H9 (cell line): ENCODE measurements at regions not wholly inside any gene's neighbourhood (a gene's known extent, or its start where the extent isn't known, plus 50 kb on each side); places are given as distances from the start of the nearest gene placed in this dataset.

ENCODE experiments used
- DNase-seq: peaks from one replicate; pipeline ENCODE4 v3.0.0-alpha.2; 2017
- H2AFZ ChIP-seq: one replicate; pipeline ENCODE4 v1.6.1; 2013; ENCODE audit warnings: mild to moderate bottlenecking, low read length, control low read depth, moderate library complexity
- H2AK5ac ChIP-seq: 2 replicates; pipeline ENCODE4 v1.6.1; 2013; ENCODE audit warnings: low read length, control low read depth, mixed read lengths; ENCODE audit not compliant: insufficient read length
- H2BK120ac ChIP-seq: one replicate; pipeline ENCODE4 v1.6.1; 2013; ENCODE audit warnings: low read depth, mild to moderate bottlenecking, low read length, control low read depth, inconsistent platforms; ENCODE audit not compliant: poor library complexity, severe bottlenecking
- H2BK12ac ChIP-seq: 2 replicates; pipeline ENCODE4 v1.6.1; 2013; ENCODE audit warnings: low read length, control low read depth, mixed read lengths, low read depth; ENCODE audit not compliant: insufficient read length
- H2BK15ac ChIP-seq: 2 replicates; pipeline ENCODE4 v1.6.1; 2013; ENCODE audit warnings: low read depth, low read length, control low read depth
- H2BK20ac ChIP-seq: one replicate; pipeline ENCODE4 v1.6.1; 2013; ENCODE audit warnings: low read depth, mild to moderate bottlenecking, low read length, control low read depth, inconsistent platforms; ENCODE audit not compliant: poor library complexity, severe bottlenecking
- H2BK5ac ChIP-seq: 2 replicates; pipeline ENCODE4 v1.6.1; 2013; ENCODE audit warnings: low read length, control low read depth, mixed read lengths; ENCODE audit not compliant: insufficient read length
- H3K14ac ChIP-seq: 2 replicates; pipeline ENCODE4 v1.6.1; 2013; ENCODE audit warnings: low read length, control low read depth; ENCODE audit not compliant: insufficient read depth
- H3K18ac ChIP-seq: 2 replicates; pipeline ENCODE4 v1.6.1; 2013; ENCODE audit warnings: low read depth, mild to moderate bottlenecking, mixed read lengths, low read length, control low read depth; ENCODE audit not compliant: insufficient read length
- H3K23ac ChIP-seq: 2 replicates; pipeline ENCODE4 v1.6.1; 2013; ENCODE audit warnings: low read length, control low read depth, mixed read lengths, low read depth; ENCODE audit not compliant: insufficient read length
- H3K23me2 ChIP-seq: 2 replicates; pipeline ENCODE4 v1.6.1; 2013; ENCODE audit warnings: low read depth, mild to moderate bottlenecking, mixed read lengths, low read length, control low read depth; ENCODE audit not compliant: insufficient read length, poor library complexity, severe bottlenecking
- H3K27ac ChIP-seq: 2 replicates; pipeline ENCODE4 v1.5.1; 2013; ENCODE audit warnings: low read length, control low read depth, mixed read lengths, low read depth; ENCODE audit not compliant: insufficient read length
- H3K27me3 ChIP-seq: 2 replicates; pipeline ENCODE4 v1.6.1; 2013; ENCODE audit warnings: low read length, control low read depth, inconsistent platforms; ENCODE audit not compliant: insufficient read depth
- H3K4ac ChIP-seq: 2 replicates; pipeline ENCODE4 v1.6.1; 2013; ENCODE audit warnings: low read depth, mild to moderate bottlenecking, control low read depth, inconsistent platforms, low read length, moderate library complexity
- H3K4me1 ChIP-seq: 2 replicates; pipeline ENCODE4 v1.6.1; 2013; ENCODE audit warnings: low read length, control low read depth, inconsistent platforms; ENCODE audit not compliant: insufficient read depth
- H3K4me2 ChIP-seq: 2 replicates; pipeline ENCODE4 v1.6.1; 2013; ENCODE audit warnings: low read length, control low read depth, mixed read lengths; ENCODE audit not compliant: insufficient read length, insufficient read depth
- H3K56ac ChIP-seq: 2 replicates; pipeline ENCODE4 v1.6.1; 2013; ENCODE audit warnings: low read depth, mild to moderate bottlenecking, mixed read lengths, low read length, control low read depth; ENCODE audit not compliant: insufficient read length
- H3K79me1 ChIP-seq: 2 replicates; pipeline ENCODE4 v1.6.1; 2013; ENCODE audit warnings: low read depth, mild to moderate bottlenecking, moderate library complexity, low read length, control low read depth, inconsistent platforms; ENCODE audit not compliant: insufficient read depth, poor library complexity, severe bottlenecking
- H3K79me2 ChIP-seq: 2 replicates; pipeline ENCODE4 v1.6.1; 2013; ENCODE audit warnings: low read length, control low read depth, inconsistent platforms; ENCODE audit not compliant: insufficient read depth
- H3K9ac ChIP-seq: 2 replicates; pipeline ENCODE4 v1.6.1; 2013; ENCODE audit warnings: low read length, control low read depth, mixed read lengths; ENCODE audit not compliant: insufficient read length; ENCODE audit errors: extremely low read depth
- H3K9me3 ChIP-seq: one replicate; pipeline ENCODE4 v1.6.1; 2013; ENCODE audit warnings: low read depth, low read length, inconsistent platforms; ENCODE audit not compliant: control insufficient read depth
- H3T11ph ChIP-seq: one replicate; pipeline ENCODE4 v1.6.1; 2013; ENCODE audit warnings: mild to moderate bottlenecking, low read length, control low read depth, inconsistent platforms
- H4K20me1 ChIP-seq: one replicate; pipeline ENCODE4 v1.6.1; 2013; ENCODE audit not compliant: control insufficient read depth, insufficient read length, insufficient read depth
- H4K5ac ChIP-seq: 2 replicates; pipeline ENCODE4 v1.6.1; 2013; ENCODE audit warnings: low read depth, mild to moderate bottlenecking, mixed read lengths, low read length, control low read depth; ENCODE audit not compliant: insufficient read length
- H4K8ac ChIP-seq: replicated peaks from 2 replicates; pipeline ENCODE4 v1.6.1; 2013; ENCODE audit warnings: low read length, control low read depth, mixed read lengths, low read depth; ENCODE audit not compliant: insufficient read length
- H4K91ac ChIP-seq: 2 replicates; pipeline ENCODE4 v1.6.1; 2013; ENCODE audit warnings: low read depth, mild to moderate bottlenecking, moderate library complexity, mixed read lengths, low read length, control low read depth; ENCODE audit not compliant: insufficient read length
- H3K27ac Mint-ChIP-seq, 3 experiments: 2 replicates in 2 of 3; 3 replicates in 1 of 3; pipeline ENCODE4 v1.8.0; 2020 to 2021; ENCODE audit warnings: mixed read lengths in 3 of 3, mild to moderate bottlenecking in 1 of 3, moderate library complexity in 1 of 3
- H3K27me3 Mint-ChIP-seq: 2 replicates; pipeline ENCODE4 v1.8.0; 2021; ENCODE audit warnings: low read depth, mild to moderate bottlenecking, moderate library complexity, mixed read lengths
- H3K36me3 Mint-ChIP-seq, 3 experiments: 2 replicates in 2 of 3; 3 replicates in 1 of 3; pipeline ENCODE4 v1.8.0; 2020 to 2021; ENCODE audit warnings: low read depth in 3 of 3, mixed read lengths in 3 of 3; ENCODE audit not compliant: insufficient read depth in 1 of 3
- H3K4me1 Mint-ChIP-seq, 2 experiments: 2 replicates each; pipeline ENCODE4 v1.8.0; 2020; ENCODE audit warnings: mixed read lengths in 2 of 2
- H3K4me3 Mint-ChIP-seq, 2 experiments: 2 replicates in 1 of 2; 3 replicates in 1 of 2; pipeline ENCODE4 v1.8.0; 2020 to 2021; ENCODE audit warnings: mild to moderate bottlenecking in 2 of 2, mixed read lengths in 2 of 2, moderate library complexity in 1 of 2
- H3K9me3 Mint-ChIP-seq, 2 experiments: 2 replicates in 1 of 2; 3 replicates in 1 of 2; pipeline ENCODE4 v1.8.0; 2020; ENCODE audit warnings: mild to moderate bottlenecking in 2 of 2, mixed read lengths in 2 of 2, moderate library complexity in 1 of 2
- WGBS: extraction: QIAGEN DNeasy Blood & Tissue Kit; methylation state at CpG from one replicate; pipeline ENCODE4 v1.1.7; 2013; ENCODE audit warnings: missing lambda C conversion rate, low lambda C conversion rate, mixed read lengths; ENCODE audit not compliant: insufficient read length; ENCODE audit errors: extremely low coverage; 5-methylcytosine and 5-hydroxymethylcytosine counted together
- TF ChIP-seq, protein P1 (sequence below): fragments of 200-600 bp; sonication (generic); conservative IDR thresholded peaks from 3 replicates; pipeline ENCODE4 v1.8.0; 2021; ENCODE audit warnings: antibody characterized with exemption, mild to moderate bottlenecking

GRCh38 chr1:4101459-4102161 is 201.5 kb upstream of the C1orf174 start:
- H3K9me3 Mint-ChIP-seq, result peaks cover 4 to 13% of the 10 kb centered on the region in 2 experiments
- no peak overlapping the region for H4K91ac ChIP-seq
- H3K4me2 ChIP-seq, result no peak overlapping the region
- no peak overlapping the region for H3T11ph ChIP-seq
- TF ChIP-seq, protein P1, sequence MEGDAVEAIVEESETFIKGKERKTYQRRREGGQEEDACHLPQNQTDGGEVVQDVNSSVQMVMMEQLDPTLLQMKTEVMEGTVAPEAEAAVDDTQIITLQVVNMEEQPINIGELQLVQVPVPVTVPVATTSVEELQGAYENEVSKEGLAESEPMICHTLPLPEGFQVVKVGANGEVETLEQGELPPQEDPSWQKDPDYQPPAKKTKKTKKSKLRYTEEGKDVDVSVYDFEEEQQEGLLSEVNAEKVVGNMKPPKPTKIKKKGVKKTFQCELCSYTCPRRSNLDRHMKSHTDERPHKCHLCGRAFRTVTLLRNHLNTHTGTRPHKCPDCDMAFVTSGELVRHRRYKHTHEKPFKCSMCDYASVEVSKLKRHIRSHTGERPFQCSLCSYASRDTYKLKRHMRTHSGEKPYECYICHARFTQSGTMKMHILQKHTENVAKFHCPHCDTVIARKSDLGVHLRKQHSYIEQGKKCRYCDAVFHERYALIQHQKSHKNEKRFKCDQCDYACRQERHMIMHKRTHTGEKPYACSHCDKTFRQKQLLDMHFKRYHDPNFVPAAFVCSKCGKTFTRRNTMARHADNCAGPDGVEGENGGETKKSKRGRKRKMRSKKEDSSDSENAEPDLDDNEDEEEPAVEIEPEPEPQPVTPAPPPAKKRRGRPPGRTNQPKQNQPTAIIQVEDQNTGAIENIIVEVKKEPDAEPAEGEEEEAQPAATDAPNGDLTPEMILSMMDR, result no peak
- H3K27me3 ChIP-seq, result no peaks in the 10 kb centered on the region
- H3K18ac ChIP-seq, result no peak overlapping the region
- H3K4ac ChIP-seq, result no peak overlapping the region
- H3K4me3 Mint-ChIP-seq, result no peak overlapping the region
- H2BK20ac ChIP-seq, result no peak overlapping the region
- no peak overlapping the region for H2BK12ac ChIP-seq
- no peak for DNase-seq
- no peak overlapping the region for H2BK5ac ChIP-seq
- H3K23me2 ChIP-seq, result no peaks in the 10 kb centered on the region
- H3K4me1 Mint-ChIP-seq, result peaks cover 15 to 17% of the 10 kb centered on the region in 2 experiments
- H2AFZ ChIP-seq, result no peak overlapping the region
- H3K79me2 ChIP-seq, result no peaks in the 10 kb centered on the region
- H4K8ac ChIP-seq, result no peak overlapping the region
- no peak overlapping the region for H3K9ac ChIP-seq
- H4K5ac ChIP-seq, result no peak overlapping the region
- peaks cover 4 to 5% (median 4%) of the 10 kb centered on the region in 3 experiments; a peak in 6 of 7 replicates for H3K36me3 Mint-ChIP-seq
- H2BK15ac ChIP-seq, result no peak overlapping the region
- H2AK5ac ChIP-seq, result no peak overlapping the region
- H3K14ac ChIP-seq, result no peak overlapping the region
- no peak overlapping the region for H3K27ac Mint-ChIP-seq
- no peak overlapping the region for H2BK120ac ChIP-seq
- no peaks in the 10 kb centered on the region for H3K9me3 ChIP-seq
- no peaks in the 10 kb centered on the region for H4K20me1 ChIP-seq
- no peaks in the 10 kb centered on the region; the same call in 1 of the 2 replicates for H3K4me1 ChIP-seq
- no peak overlapping the region for H3K27ac ChIP-seq
- H3K79me1 ChIP-seq, result no peaks in the 10 kb centered on the region
- no peak overlapping the region for H3K23ac ChIP-seq
- no CpG with 5 or more reads among the region's 5 CpGs for WGBS
- H3K27me3 Mint-ChIP-seq, result no peaks in the 10 kb centered on the region; the same call in 1 of the 2 replicates
- H3K56ac ChIP-seq, result no peak overlapping the region
